Tibial nerve (tissue), 4 donors: ENCODE measurements at regions not wholly inside any gene's neighbourhood (a gene's known extent, or its start where the extent isn't known, plus 50 kb on each side); places are given as distances from the start of the nearest gene placed in this dataset.

Experiments used
- EP300 ChIP-seq, 2 donors: sonication (generic); formaldehyde crosslinking; IDR thresholded peaks; one replicate each; pipeline ENCODE4 v1.6.1; 2017; ENCODE audit warnings: antibody characterized with exemption in 2 of 2, mild to moderate bottlenecking in 1 of 2
- POLR2A ChIP-seq, 2 donors: fragments of 450-650 bp; IDR thresholded peaks; one replicate each; pipeline ENCODE4 v1.6.1; 2017; ENCODE audit warnings: antibody characterized with exemption in 2 of 2, mild to moderate bottlenecking in 2 of 2, moderate library complexity in 2 of 2
- TF ChIP-seq, protein P1 (sequence below), 5 experiments: fragments of 200-600 bp in 3 of 5; fragments of 450-650 bp in 2 of 5; sonication (generic) in 3 of 5; IDR thresholded peaks; one replicate each; pipeline ENCODE4 v1.5.1; 2016 to 2019; ENCODE audit warnings: antibody characterized with exemption in 5 of 5, mild to moderate bottlenecking in 3 of 5, moderate library complexity in 2 of 5

DNA sequence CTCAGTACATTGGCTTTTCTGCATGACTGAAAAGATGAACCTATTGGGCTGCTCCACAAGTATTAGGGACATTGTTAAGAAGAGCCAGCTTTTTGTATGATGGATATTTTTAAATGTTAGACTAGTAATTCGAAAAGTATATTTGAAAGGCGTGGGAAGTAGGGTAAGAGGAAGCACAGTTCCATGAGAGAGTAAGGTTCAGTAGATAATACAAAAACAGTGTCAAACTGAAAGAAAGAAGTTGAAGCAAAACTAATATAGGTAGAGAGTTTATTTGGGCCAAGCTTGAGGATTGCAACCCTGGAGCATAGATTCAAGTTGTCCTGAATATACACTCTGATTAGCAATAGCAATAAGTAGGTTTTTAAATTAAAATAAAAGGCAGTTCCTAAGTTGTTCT, 193.9 kb downstream of the RASSF9 start:
- TF ChIP-seq POLR2A (IDR thresholded peaks at IDR 0.05) (no peak), EP300 (IDR thresholded peaks at IDR 0.05) (no peak)
- TF ChIP-seq, protein P1, sequence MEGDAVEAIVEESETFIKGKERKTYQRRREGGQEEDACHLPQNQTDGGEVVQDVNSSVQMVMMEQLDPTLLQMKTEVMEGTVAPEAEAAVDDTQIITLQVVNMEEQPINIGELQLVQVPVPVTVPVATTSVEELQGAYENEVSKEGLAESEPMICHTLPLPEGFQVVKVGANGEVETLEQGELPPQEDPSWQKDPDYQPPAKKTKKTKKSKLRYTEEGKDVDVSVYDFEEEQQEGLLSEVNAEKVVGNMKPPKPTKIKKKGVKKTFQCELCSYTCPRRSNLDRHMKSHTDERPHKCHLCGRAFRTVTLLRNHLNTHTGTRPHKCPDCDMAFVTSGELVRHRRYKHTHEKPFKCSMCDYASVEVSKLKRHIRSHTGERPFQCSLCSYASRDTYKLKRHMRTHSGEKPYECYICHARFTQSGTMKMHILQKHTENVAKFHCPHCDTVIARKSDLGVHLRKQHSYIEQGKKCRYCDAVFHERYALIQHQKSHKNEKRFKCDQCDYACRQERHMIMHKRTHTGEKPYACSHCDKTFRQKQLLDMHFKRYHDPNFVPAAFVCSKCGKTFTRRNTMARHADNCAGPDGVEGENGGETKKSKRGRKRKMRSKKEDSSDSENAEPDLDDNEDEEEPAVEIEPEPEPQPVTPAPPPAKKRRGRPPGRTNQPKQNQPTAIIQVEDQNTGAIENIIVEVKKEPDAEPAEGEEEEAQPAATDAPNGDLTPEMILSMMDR (IDR thresholded peaks at IDR 0.05), result no peak
